HCT116 (cell line): ENCODE measurements at regions not wholly inside any gene's neighbourhood (a gene's known extent, or its start where the extent isn't known, plus 50 kb on each side); places are given as distances from the start of the nearest gene placed in this dataset.
A peak's percentile ranks its signal among the peaks of the same experiment; 100 is the strongest.

Experiments
- ATAC-seq: fragments of 200-7000 bp; cut with Tn5 transposase; 2 replicates; pipeline ENCODE4 v1.9.1; 2020; ENCODE audit warnings: mild to moderate bottlenecking, moderate library complexity
- BruUV-seq: library from RNA; stranded (reverse); fragments of 400-500 nt; replicated peaks from 2 replicates; lab custom pipeline; 2021; lab: Mats Ljungman, UMichigan
- CTCF ChIA-PET: fragments of 300-600 bp; sonication (Branson Sonifier 250); formaldehyde crosslinking; loops from one replicate; lab custom pipeline; 2021; ENCODE audit warnings: antibody characterized with exemption; lab: Charles Lee
- POLR2A ChIA-PET: fragments of 300-600, 350-600 bp; sonication (Branson Sonifier 250); formaldehyde crosslinking; loops from one replicate; lab custom pipeline; 2021; ENCODE audit warnings: antibody characterized with exemption; lab: Charles Lee
- RAD21 ChIA-PET, 2 experiments: fragments of 300-600 bp; sonication (Branson Sonifier 250); formaldehyde crosslinking; loops; one replicate each; lab custom pipeline; 2023; ENCODE audit warnings: low total read pairs in 2 of 2; ENCODE audit not compliant: uncharacterized antibody in 2 of 2, unreplicated experiment in 2 of 2, low non-redundant PET in 1 of 2; lab: Charles Lee
- DNase-seq: peaks from one replicate; pipeline ENCODE4 v3.0.0-alpha.2; 2010; ENCODE audit warnings: low read depth, low spot score
- H2AFZ ChIP-seq: fragments of 200-600 bp; shearing (Covaris generic), sonication (generic); 2 replicates; pipeline ENCODE4 v1.6.1; 2017; ENCODE audit warnings: low read depth, mixed run types, mixed read lengths, antibody characterized with exemption, low read length; ENCODE audit not compliant: poor library complexity, severe bottlenecking
- H3K27ac ChIP-seq: 2 replicates; pipeline ENCODE4 v1.5.1; 2012; ENCODE audit warnings: low read depth, low read length
- H3K27me3 ChIP-seq: fragments of 200-600 bp; sonication (generic); 2 replicates; pipeline ENCODE4 v1.6.1; 2016; ENCODE audit warnings: mixed run types, low read length, mixed read lengths; ENCODE audit not compliant: insufficient read depth
- H3K36me3 ChIP-seq, 2 experiments: fragments of 200-500 bp in 1 of 2; fragments of 200-600 bp in 1 of 2; sonication (Bioruptor generic) in 1 of 2; sonication (generic) in 1 of 2; 2 replicates each; pipeline versions ENCODE4 v1.5.1 to v1.6.1; 2014 to 2016; ENCODE audit warnings: low read length in 2 of 2, inconsistent platforms in 1 of 2, mixed read lengths in 1 of 2, mixed run types in 1 of 2; ENCODE audit not compliant: insufficient read depth in 2 of 2, control insufficient read depth in 1 of 2
- H3K4me1 ChIP-seq, 2 experiments: fragments of 200-600 bp in 1 of 2; sonication (generic) in 1 of 2; 2 replicates each; pipeline versions ENCODE4 v1.5.1 to v1.6.1; 2012 to 2017; ENCODE audit warnings: low read length in 2 of 2, inconsistent platforms in 1 of 2, mild to moderate bottlenecking in 1 of 2, mixed read lengths in 1 of 2, mixed run types in 1 of 2, moderate library complexity in 1 of 2; ENCODE audit not compliant: insufficient read depth in 2 of 2, control insufficient read depth in 1 of 2
- H3K4me2 ChIP-seq: fragments of 200-600 bp; sonication (generic); 2 replicates; pipeline ENCODE4 v1.6.1; 2017; ENCODE audit warnings: mixed run types, low read length, mixed read lengths
- H3K4me3 ChIP-seq, 2 experiments: fragments of 200-600 bp in 1 of 2; sonication (generic) in 1 of 2; replicated peaks in 1 of 2; 2 replicates each; pipeline ENCODE4 v1.5.1; 2011 to 2016; ENCODE audit warnings: low read length in 2 of 2, control low read depth in 1 of 2, low read depth in 1 of 2, mild to moderate bottlenecking in 1 of 2, mixed read lengths in 1 of 2, mixed run types in 1 of 2
- H3K79me2 ChIP-seq: fragments of 200-600 bp; sonication (generic); 2 replicates; pipeline ENCODE4 v1.6.1; 2017; ENCODE audit warnings: mild to moderate bottlenecking, mixed run types, low read length, moderate library complexity, mixed read lengths; ENCODE audit not compliant: insufficient read depth
- H3K9ac ChIP-seq: fragments of 200-600 bp; sonication (generic); 2 replicates; pipeline ENCODE4 v1.6.1; 2016; ENCODE audit warnings: low read length, mixed read lengths
- H3K9me2 ChIP-seq: fragments of 200-600 bp; sonication (generic), shearing (Covaris generic); 2 replicates; pipeline ENCODE4 v1.6.1; 2017; ENCODE audit warnings: mixed run types, mild to moderate bottlenecking, moderate library complexity; ENCODE audit not compliant: insufficient read depth
- H3K9me3 ChIP-seq, 2 experiments: fragments of 200-500 bp in 1 of 2; fragments of 200-600 bp in 1 of 2; sonication (Bioruptor generic) in 1 of 2; sonication (generic) in 1 of 2; 2 replicates each; pipeline ENCODE4 v1.6.1; 2014 to 2017; ENCODE audit warnings: low read length in 2 of 2, mixed read lengths in 2 of 2, inconsistent platforms in 1 of 2, low read depth in 1 of 2, mild to moderate bottlenecking in 1 of 2, mixed run types in 1 of 2, moderate library complexity in 1 of 2; ENCODE audit not compliant: control insufficient read depth in 1 of 2, insufficient read depth in 1 of 2
- H4K20me1 ChIP-seq: fragments of 200-600 bp; sonication (generic), shearing (Covaris generic); 2 replicates; pipeline ENCODE4 v1.6.1; 2017; ENCODE audit warnings: mixed run types, mild to moderate bottlenecking, moderate library complexity; ENCODE audit not compliant: insufficient read depth
- EGR1 ChIP-seq: IDR thresholded peaks from 2 replicates; pipeline ENCODE4 v1.6.1; 2012; ENCODE audit warnings: low read depth
- EZH2 ChIP-seq: fragments of 200-600 bp; sonication (generic); IDR thresholded peaks from 2 replicates; pipeline ENCODE4 v1.6.1; 2017; ENCODE audit warnings: antibody characterized with exemption, mixed run types
- EZH2phosphoT487 ChIP-seq: fragments of 200-600 bp; IDR thresholded peaks from 2 replicates; pipeline ENCODE4 v1.6.1; 2018; ENCODE audit warnings: antibody characterized with exemption, borderline replicate concordance
- FOSL1 ChIP-seq: IDR thresholded peaks from 2 replicates; pipeline ENCODE4 v1.6.1; 2012; ENCODE audit warnings: low read depth
- JUND ChIP-seq: IDR thresholded peaks from 2 replicates; pipeline ENCODE4 v1.6.1; 2012
- POLR2A ChIP-seq: IDR thresholded peaks from 2 replicates; pipeline ENCODE4 v1.7.0; 2011; ENCODE audit warnings: borderline replicate concordance; ENCODE audit not compliant: insufficient read depth, insufficient read length; ENCODE audit errors: extremely low read depth
- POLR2AphosphoS5 ChIP-seq: IDR thresholded peaks from 2 replicates; pipeline ENCODE4 v1.6.1; 2011; ENCODE audit warnings: mild to moderate bottlenecking, low read depth, low read length, moderate library complexity
- SIN3A ChIP-seq: IDR thresholded peaks from 2 replicates; pipeline ENCODE4 v1.6.1; 2012; ENCODE audit warnings: low read depth
- SP1 ChIP-seq: IDR thresholded peaks from 2 replicates; pipeline ENCODE4 v1.6.1; 2012; ENCODE audit warnings: low read depth
- SRF ChIP-seq: IDR thresholded peaks from 2 replicates; pipeline ENCODE4 v1.6.1; 2012; ENCODE audit warnings: low read depth
- ZFX ChIP-seq: fragments of 450-650 bp; IDR thresholded peaks from 2 replicates; pipeline ENCODE4 v1.6.1; 2017
- intact Hi-C: fragments of 100-400 bp; cut with micrococcal nuclease; formaldehyde crosslinking; loops from 2 replicates; pipeline ENCODE4 v1.10.0; 2022
- TF ChIP-seq, protein P1 (sequence below), 3 experiments: fragments of 200-600 bp in 1 of 3; sonication (generic) in 1 of 3; IDR thresholded peaks in 2 of 3; conservative IDR thresholded peaks in 1 of 3; 2 replicates each; pipeline ENCODE4 v1.5.1; 2012 to 2017; ENCODE audit warnings: low read depth in 2 of 3, low read length in 2 of 3, antibody characterized with exemption in 1 of 3, borderline replicate concordance in 1 of 3, control low read depth in 1 of 3, mild to moderate bottlenecking in 1 of 3, mixed read lengths in 1 of 3, mixed run types in 1 of 3, moderate library complexity in 1 of 3; ENCODE audit not compliant: insufficient read depth in 1 of 3
- TF ChIP-seq, protein P2 (sequence below): IDR thresholded peaks from 2 replicates; pipeline ENCODE4 v1.6.1; 2012
- TF ChIP-seq, protein P3 (sequence below): IDR thresholded peaks from 2 replicates; pipeline ENCODE4 v1.6.1; 2012
- TF ChIP-seq, protein P4 (sequence below): IDR thresholded peaks from 2 replicates; pipeline ENCODE4 v1.6.1; 2012; ENCODE audit warnings: low read depth

DNA sequence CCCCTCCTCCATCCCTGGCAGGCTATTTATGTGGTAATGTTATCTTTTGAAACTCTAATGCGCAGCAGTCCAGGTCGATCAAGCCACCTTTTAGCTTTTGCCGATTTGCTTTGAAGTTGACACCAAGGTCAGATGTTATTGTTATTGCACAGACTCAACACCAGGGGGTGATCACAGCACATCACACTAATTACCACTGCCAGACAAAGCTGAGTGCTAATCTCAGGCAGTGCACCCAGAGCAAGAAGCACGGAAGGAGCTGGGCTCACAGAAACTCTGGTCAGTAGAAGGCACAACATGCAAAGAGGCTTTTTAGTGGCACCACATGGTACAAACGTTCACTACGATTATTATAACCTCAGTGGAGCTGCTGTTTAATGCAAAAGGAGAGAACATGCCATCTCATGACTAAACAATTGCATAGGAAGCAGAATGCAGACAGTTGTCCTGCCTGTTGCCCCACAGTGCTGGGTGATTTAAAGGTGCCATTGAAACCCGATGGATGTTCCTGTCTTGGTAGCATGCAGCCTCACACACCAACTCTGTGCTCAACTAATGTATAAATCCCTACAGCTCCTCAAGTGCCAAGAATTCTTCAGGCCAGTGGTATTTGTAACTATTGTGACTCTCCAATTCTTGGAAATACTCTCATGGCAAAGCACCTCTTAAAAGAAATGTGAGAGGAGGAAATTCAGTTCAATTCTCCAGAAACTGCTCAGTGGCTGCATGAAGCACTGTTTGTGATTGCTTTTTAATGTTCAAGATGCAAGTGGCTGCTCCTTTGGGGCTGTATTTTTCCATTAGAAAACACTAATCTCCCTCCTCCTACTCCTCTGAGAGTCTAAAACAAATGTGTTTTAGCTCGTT is 353.9 kb upstream of the DDI1 start (continued):
- TF ChIP-seq, protein P1, sequence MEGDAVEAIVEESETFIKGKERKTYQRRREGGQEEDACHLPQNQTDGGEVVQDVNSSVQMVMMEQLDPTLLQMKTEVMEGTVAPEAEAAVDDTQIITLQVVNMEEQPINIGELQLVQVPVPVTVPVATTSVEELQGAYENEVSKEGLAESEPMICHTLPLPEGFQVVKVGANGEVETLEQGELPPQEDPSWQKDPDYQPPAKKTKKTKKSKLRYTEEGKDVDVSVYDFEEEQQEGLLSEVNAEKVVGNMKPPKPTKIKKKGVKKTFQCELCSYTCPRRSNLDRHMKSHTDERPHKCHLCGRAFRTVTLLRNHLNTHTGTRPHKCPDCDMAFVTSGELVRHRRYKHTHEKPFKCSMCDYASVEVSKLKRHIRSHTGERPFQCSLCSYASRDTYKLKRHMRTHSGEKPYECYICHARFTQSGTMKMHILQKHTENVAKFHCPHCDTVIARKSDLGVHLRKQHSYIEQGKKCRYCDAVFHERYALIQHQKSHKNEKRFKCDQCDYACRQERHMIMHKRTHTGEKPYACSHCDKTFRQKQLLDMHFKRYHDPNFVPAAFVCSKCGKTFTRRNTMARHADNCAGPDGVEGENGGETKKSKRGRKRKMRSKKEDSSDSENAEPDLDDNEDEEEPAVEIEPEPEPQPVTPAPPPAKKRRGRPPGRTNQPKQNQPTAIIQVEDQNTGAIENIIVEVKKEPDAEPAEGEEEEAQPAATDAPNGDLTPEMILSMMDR (IDR thresholded peaks at IDR 0.05 in 2 of 3, conservative IDR thresholded peaks at IDR 0.05 in 1 of 3; ENCODE audit: borderline replicate concordance in 1 of 3, insufficient read depth in 1 of 3, low read depth in 2 of 3, low read length in 2 of 3), result peak; percentile 49 to 88 (median 79); a peak in 5 of 6 replicates
- TF ChIP-seq EGR1, result no peak
- TF ChIP-seq SP1, result no peak
- no peak for TF ChIP-seq JUND
- no peak for TF ChIP-seq EZH2
- no peak for TF ChIP-seq SIN3A
- TF ChIP-seq, protein P2, sequence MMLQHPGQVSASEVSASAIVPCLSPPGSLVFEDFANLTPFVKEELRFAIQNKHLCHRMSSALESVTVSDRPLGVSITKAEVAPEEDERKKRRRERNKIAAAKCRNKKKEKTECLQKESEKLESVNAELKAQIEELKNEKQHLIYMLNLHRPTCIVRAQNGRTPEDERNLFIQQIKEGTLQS, result no peak
- TF ChIP-seq, all 23 proteins: peak for 3

DNA sequence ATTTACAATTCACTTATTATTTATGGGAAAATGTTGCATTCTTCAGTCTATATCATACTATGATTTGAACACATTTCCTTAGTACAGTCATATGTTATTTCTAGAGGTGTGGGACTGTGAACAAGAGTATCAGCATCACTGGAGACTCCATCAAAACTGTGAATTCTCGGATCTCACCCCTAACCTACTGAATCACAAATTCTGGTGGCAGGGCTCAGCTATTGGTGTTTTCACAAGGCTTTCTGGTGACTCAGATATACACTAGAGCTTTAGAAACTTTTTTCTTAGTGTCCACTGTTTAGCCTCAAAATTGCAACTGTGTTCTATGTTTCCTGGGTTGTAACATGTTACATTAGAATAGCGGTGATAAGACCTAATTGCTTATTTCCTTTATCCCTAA is 352.9 kb upstream of the DDI1 start:
- no peaks in the 10 kb centered on the region for H3K79me2 ChIP-seq
- H2AFZ ChIP-seq, result no peak overlapping the region
- no peaks in the 10 kb centered on the region for H3K27me3 ChIP-seq
- no peaks in the 10 kb centered on the region for H3K4me1 ChIP-seq
- CTCF ChIA-PET, result interaction anchor here (1.2 to 3.2 kb wide), 2 partner anchors 9 to 11 kb away, joined by 4 to 9 read pairs; no protein-coding TSS in a partner anchor
- TF ChIP-seq POLR2AphosphoS5 (no peak), EZH2phosphoT487 (no peak), SIN3A (no peak), POLR2A (no peak), EGR1 (no peak), SRF (no peak), JUND (no peak), FOSL1 (no peak), ZFX (no peak)
- TF ChIP-seq, protein P3, sequence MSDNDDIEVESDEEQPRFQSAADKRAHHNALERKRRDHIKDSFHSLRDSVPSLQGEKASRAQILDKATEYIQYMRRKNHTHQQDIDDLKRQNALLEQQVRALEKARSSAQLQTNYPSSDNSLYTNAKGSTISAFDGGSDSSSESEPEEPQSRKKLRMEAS, result no peak
- TF ChIP-seq, protein P2, result no peak
- TF ChIP-seq, protein P4, sequence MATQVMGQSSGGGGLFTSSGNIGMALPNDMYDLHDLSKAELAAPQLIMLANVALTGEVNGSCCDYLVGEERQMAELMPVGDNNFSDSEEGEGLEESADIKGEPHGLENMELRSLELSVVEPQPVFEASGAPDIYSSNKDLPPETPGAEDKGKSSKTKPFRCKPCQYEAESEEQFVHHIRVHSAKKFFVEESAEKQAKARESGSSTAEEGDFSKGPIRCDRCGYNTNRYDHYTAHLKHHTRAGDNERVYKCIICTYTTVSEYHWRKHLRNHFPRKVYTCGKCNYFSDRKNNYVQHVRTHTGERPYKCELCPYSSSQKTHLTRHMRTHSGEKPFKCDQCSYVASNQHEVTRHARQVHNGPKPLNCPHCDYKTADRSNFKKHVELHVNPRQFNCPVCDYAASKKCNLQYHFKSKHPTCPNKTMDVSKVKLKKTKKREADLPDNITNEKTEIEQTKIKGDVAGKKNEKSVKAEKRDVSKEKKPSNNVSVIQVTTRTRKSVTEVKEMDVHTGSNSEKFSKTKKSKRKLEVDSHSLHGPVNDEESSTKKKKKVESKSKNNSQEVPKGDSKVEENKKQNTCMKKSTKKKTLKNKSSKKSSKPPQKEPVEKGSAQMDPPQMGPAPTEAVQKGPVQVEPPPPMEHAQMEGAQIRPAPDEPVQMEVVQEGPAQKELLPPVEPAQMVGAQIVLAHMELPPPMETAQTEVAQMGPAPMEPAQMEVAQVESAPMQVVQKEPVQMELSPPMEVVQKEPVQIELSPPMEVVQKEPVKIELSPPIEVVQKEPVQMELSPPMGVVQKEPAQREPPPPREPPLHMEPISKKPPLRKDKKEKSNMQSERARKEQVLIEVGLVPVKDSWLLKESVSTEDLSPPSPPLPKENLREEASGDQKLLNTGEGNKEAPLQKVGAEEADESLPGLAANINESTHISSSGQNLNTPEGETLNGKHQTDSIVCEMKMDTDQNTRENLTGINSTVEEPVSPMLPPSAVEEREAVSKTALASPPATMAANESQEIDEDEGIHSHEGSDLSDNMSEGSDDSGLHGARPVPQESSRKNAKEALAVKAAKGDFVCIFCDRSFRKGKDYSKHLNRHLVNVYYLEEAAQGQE, result no peak
- no peaks in the 10 kb centered on the region for H4K20me1 ChIP-seq
- no peak for ATAC-seq
- intact Hi-C loops, result loop anchor here (10.0 kb wide), 1 partner anchor 571 kb away; no protein-coding TSS in a partner anchor
- no peaks in the 10 kb centered on the region for H3K9me2 ChIP-seq
- no peak overlapping the region for H3K4me2 ChIP-seq
- POLR2A ChIA-PET, result no interaction called here
- BruUV-seq, result no TSS peak
- RAD21 ChIA-PET, result no interaction called here
- no peaks in the 10 kb centered on the region for H3K36me3 ChIP-seq
- no peak for DNase-seq
- no peak overlapping the region for H3K9ac ChIP-seq
- H3K27ac ChIP-seq, result no peak overlapping the region
- no peak overlapping the region for H3K4me3 ChIP-seq
- no peaks in the 10 kb centered on the region for H3K9me3 ChIP-seq
